Spleen (tissue), 7 donors: ENCODE measurements at regions not wholly inside any gene's neighbourhood (a gene's known extent, or its start where the extent isn't known, plus 50 kb on each side); places are given as distances from the start of the nearest gene placed in this dataset.

ENCODE experiments used
- CTCF ChIP-seq, 11 experiments: fragments of 200-600 bp in 7 of 11; fragments of 450-650 bp in 4 of 11; sonication (generic) in 4 of 11; IDR thresholded peaks in 8 of 11; conservative IDR thresholded peaks in 3 of 11; 1 replicate in 7 of 11; 2 replicates in 4 of 11; pipeline versions ENCODE4 v1.4.0 to v1.8.0; 2016 to 2021; ENCODE audit warnings: antibody characterized with exemption in 11 of 11, inconsistent platforms in 4 of 11, mild to moderate bottlenecking in 1 of 11
- POLR2A ChIP-seq, 3 donors: fragments of 450-650 bp; IDR thresholded peaks; one replicate each; pipeline ENCODE4 v1.5.1; 2017; ENCODE audit warnings: antibody characterized with exemption in 3 of 3, mild to moderate bottlenecking in 1 of 3
- POLR2AphosphoS5 ChIP-seq, 3 donors: sonication (generic); formaldehyde crosslinking; IDR thresholded peaks; one replicate each; pipeline ENCODE4 v1.5.1; 2017; ENCODE audit warnings: antibody characterized with exemption in 3 of 3
- donor health status: DM: no; HTN: no; CAD: no; lungs with moderate emphysema.
- donor health status: DM: no; HTN: no; CAD: no.
- donor health status: DM: no; HTN: no; CAD: no.

GRCh38 chr7:50156163-50156562 is 63.1 kb upstream of the ZPBP start:
- TF ChIP-seq CTCF (IDR thresholded peaks at IDR 0.05 in 8 of 11, conservative IDR thresholded peaks at IDR 0.05 in 3 of 11) (no peak), POLR2AphosphoS5 (IDR thresholded peaks at IDR 0.05) (no peak), POLR2A (IDR thresholded peaks at IDR 0.05) (no peak)
